NCI-H1930 (cell line): ENCODE measurements at regions not wholly inside any gene's neighbourhood (a gene's known extent, or its start where the extent isn't known, plus 50 kb on each side); places are given as distances from the start of the nearest gene placed in this dataset.
"Not testable (repeated sequence)": the region's sequence is repeated elsewhere in the genome, so short reads cannot be mapped to it uniquely, and the experiment has no call there.

Experiments used
- DNase-seq, 2 experiments: peaks; one replicate each; lab custom pipeline; 2025; lab: John Stamatoyannopoulos, UW

DNA sequence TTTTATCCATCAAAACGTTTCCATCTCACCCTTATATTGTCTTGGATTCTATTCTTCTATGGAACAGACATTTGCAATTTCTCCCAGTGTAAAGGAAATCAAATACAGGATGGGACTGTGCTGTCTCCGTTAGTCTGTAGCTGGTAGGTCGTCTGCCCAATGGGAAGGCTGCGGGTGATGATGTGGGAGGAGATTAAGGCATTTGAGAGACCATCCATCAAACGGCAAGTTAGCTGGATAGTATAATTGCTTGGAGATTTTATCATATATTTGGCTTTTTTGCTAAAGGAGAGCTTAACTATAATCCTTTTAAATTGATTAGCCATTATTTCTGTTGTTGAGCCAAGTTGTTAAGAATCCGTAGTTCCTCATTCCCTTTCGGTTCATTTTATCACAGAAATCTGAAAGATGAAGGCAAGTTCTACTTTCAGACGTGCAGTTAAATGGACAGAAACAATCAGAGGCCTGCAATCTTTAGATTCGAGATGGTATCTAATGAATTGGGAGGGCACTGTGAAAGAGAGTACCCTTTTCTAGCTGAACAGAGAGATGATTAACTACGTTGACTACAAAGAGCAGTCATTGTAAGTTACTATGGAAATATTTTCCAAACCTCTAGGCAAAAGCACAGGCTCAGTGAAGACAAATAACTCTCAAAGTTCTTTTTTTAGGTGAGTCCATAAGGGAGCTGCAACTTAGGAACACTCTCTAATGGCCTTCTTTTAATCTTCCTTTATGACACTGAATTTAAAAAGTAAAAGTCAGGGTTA, 253.3 kb upstream of the KIAA1217 start:
- no peak for DNase-seq

DNA sequence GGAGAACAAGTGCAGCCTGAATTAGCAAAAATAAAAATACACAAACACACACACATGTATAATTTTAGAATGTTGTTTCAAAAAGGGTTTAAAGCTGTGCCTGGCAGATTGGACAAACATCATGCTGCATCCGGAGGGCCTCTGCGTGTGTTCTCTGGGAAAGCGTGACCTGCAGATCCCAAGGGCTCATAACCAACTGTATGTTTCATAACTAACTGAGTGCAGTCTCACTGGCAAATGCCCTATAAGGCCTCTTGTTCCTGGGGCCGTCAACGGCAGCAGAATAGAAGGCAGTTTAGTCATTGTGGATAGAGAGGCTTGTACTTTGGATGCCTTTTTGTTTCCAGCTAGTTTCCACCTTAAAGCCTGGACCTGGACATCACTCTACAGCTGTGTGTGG, 243.8 kb upstream of the KIAA1217 start:
- no peak for DNase-seq

DNA sequence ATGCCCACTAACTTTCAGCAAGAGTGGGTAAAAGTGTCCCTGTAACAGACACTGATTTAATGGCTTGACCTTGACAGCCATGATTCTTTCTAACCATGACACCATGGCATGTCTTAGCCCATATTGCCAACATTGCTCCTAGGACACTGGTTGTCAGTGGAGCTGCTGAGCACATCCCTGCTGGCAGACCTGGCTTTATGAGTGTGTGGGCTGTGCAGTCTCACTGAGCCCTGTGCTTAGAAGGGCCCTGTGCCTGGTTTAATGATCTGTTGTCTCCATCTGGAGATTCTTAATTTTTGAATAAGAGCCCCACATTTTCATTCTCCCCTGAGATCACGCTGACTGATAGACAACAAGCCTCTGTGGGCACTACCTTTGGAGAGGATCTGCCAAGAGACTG, 243.1 kb upstream of the KIAA1217 start:
- DNase-seq: no peak

DNA sequence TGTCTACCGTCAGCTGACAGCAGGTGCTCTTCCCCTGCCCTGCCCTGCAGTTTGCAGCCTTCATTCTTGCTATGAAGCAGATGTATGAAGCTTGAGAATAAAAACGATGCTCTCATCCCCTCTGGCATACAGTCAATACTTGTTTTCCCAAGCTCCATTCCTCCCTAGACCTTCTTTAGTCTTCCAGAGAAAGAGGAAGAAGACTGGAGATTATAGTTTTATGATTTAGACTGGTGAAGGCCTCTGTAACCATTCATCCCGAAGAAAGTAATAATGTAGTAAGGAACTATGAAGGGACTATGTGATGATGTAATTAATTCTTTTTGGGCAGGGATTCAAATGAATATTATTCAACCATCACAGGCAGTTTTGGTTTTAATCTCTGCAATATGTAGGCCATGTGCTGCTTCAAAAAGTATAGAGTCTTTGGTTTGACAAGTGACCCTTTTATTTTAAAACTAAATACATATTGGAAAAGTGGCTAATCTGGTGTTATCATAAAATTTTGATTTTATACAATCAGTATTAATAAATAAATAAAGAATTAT, 242.4 kb upstream of the KIAA1217 start:
- DNase-seq: no peak

DNA sequence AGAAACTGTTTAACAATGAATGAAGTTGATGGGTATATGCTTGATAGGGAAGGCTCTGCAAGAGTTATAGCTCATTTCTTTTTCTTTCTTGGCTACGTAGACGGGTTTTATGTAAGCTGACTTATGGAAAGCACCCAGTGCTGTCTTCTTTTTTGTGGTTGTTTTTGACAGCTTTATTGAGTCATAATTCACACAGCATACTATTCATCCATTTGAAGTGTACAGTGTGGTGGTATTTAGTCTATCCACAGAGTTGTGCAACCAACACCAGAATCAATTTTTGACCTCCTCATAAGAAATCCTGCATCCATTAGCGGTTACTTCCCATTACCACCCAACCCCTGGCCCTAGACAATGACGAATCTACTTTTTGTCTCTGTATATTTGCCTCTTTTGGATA, 240.6 kb upstream of the KIAA1217 start:
- DNase-seq: no peak

DNA sequence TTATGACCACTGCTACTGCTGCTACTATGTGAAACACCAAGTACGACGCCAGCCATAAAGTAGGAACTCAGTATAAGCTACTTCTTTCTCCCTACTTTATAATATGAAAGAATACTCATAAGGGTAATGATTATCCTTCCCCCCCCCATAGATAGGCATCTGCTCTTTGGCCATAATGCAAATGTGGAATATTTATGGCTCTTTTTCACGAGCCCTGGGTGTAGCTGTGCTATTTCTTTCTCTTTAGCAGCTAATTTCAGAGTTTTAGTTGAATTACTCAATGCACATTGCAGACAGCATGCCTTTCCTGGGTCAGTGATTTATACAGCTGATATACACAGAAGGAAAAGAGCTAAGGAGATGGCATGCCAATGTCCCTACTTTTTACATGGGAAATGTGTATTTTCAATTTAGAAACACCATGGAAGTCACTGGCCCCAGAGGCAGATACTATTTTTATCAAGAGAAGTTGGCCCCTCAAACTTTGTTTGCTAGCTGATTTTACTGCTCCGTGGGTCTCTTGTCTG, 234.1 kb upstream of the KIAA1217 start:
- no peak for DNase-seq

DNA sequence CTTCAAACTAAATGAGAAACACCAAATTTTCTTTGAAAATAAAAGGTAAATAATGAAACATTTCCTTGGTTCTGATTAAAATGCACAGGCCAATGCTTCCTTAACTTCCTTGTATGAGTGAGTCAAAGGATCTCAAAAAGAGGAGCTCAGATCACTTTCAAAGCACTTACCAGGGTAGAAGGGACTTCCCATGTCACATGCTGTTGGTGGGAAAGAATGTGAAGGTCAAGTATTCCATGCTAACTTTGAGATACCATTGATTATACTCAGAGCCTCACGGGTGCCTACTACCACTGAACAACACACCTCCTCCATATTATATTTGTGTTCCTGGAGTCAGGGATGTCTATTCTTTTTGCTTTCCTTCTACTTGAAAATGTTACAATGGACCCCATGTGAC, 233.5 kb upstream of the KIAA1217 start:
- DNase-seq: no peak

DNA sequence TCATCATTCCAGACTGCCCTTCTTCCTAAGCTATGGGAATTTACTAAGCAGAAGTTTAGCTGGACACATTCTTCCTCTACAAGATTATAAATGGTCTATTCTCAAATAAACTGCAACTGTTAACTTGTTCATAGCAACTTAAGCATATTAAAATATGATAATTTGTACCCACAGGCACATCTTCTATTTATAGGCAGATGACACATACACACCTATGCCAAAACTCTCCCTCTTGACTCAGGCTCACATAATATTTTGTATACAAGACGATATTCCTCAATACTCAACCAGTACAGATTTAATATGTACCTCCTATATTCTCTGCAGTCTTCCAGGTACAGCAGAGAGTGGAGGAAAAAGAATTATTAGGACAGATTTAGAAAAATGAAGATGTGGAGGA, 232.7 kb upstream of the KIAA1217 start:
- DNase-seq: no peak

DNA sequence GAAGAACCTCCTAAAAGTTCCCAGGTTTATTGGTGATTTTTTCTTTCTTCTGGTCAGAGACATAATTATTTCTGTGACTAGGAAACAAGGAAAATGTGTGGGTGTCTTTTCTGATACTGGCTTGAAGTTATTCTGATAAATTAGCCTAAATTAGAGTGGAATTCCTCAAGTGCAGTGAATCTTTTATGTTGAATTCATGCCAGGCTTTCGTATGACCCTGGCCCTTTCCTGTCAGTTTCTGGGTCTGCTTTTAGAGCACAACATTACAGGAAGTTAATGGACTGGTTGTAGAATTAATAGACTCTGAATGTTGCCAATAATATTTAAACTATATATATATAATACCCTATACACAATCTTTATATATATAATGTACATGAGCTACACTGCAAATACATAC, 230.6 kb upstream of the KIAA1217 start:
- no peak for DNase-seq

DNA sequence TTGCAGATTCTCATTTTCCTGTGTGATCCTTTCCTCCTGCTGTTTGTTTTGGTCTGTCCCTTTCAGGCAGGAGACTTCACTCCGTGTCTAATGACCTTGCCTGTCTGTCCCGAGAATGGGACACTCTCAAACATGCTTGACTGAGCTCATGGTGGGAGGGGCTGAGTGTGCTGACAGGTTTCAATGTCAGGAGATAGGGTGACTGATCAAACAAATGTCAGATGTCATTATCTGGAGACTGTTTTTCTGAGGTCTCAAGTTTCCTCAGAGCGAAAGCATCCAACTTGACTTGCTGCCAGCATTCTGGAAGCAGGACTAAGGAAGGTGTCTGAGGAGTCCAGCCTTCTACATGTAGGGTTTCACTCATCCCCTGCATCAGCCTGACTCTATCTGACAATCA, 228.8 kb upstream of the KIAA1217 start:
- DNase-seq: no peak

DNA sequence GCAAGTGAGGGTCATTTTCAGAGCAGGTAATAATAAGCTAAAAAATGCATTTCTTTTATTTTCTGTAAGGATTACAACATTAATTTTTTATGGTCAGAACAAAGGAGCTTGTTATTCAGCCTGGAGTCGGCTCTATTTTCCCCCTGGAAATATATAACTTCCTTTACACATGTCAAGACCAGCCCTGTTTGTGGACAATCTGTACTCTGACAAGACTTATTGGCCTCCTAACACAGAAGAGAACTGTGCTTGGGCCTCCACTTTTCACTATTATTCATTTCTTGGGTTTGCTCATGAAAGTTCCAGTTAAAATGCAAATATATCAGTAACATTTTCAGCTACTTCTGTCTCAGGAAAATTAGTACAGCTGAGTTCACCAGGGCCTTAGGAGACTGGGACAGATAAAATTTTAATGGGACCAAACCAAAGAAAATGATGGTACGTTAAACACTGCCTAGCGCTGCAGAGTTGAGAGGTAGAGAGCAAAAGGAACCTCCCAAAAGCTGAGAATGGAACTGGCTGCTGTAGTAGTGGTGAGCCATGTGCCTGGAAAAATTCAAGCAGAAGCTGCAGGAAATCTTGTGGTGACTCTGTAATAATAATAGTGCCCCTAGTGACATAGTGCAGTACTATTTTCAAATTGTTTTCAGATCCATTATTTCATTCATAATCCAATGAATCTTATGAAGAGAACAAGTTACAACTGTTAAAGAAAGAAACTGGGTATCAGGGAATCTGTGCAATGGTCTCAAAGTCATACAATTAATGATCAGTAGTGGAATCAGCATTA, 227.2 kb upstream of the KIAA1217 start:
- no peak for DNase-seq

DNA sequence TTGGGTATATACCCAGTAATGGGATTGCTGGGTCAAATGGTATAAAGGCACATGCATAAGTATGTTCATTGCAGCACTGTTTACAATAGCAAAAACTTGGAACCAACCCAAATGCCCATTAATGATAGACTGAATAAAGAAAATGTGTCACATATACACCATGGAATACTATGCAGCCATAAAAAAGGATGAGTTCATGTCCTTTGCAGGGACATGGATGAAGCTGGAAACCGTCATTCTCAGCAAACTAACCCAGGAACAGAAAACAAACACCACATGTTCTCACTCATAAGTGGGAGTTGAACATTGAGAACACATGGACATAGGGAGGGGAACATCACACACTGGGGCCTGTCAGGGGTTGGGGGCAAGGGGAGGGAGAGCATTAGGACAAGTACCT, 224.5 kb upstream of the KIAA1217 start:
- not testable (repeated sequence) for DNase-seq

DNA sequence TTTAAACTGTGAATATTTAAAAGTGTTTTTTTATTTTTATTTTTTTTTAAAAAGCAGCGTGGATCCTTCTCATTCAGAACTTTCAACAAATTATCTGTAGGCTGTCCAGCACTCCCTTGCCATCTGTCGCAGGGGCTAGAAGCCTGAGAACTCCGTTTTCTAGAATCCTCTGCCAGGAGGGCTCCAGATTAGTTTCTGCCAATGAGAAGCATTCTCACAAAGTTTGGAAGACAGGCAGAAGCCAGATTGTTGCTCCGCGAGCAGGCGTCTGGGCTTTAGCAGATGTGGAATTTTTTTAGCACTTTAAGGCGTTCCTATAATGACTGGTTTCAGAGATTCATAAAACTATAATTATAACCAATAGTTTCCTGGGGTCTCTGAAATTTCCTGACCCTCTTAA, 220.9 kb upstream of the KIAA1217 start:
- DNase-seq: no peak

DNA sequence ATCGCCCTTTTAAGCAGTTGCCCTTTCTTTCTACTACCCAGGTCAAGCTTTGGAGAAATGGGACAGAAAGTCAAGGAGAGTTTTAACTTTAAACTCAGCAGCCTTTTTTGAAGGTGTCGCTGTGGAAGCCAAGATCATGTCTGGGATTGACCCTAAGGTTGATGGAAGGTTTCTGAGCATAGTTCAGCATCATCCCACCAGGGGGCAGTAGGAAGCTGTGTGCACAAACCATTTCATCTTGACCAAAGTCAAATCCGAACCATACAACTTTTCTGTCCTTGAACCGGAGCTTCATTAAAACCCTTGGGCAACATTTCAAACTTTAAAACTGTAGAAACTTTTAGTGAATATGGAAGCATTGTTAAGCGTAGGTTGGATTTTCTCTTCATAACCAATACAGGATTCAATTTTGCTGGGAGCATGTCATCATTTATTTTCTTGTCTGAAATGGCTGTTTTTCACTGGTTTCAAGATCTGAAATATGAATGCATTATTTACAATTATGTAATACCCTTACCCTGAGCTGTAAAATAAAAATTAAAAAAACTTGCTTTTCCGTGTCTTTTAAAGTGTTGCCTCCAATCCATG, 214.4 kb upstream of the KIAA1217 start:
- DNase-seq: peak in 1 of 2 experiments; percentile 0

DNA sequence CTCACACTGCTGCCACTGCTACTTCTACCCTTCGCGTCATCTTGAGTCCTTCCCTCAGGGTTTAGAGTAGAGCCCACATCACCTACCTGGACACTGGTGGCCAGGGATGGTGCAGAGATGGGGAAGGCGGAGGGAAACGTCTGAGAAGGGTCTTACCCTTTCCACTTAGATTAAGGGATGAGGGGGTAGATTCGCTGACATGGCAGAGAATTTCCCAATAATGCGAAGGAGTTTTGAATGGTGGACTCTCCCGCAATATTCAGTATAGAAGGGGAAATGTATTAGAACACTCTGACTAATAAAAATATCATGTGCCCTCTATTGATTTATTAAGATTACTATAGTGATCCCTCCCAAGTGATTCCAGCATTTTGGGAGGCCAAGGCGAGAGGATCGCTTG, 209.5 kb upstream of the KIAA1217 start:
- DNase-seq: no peak

DNA sequence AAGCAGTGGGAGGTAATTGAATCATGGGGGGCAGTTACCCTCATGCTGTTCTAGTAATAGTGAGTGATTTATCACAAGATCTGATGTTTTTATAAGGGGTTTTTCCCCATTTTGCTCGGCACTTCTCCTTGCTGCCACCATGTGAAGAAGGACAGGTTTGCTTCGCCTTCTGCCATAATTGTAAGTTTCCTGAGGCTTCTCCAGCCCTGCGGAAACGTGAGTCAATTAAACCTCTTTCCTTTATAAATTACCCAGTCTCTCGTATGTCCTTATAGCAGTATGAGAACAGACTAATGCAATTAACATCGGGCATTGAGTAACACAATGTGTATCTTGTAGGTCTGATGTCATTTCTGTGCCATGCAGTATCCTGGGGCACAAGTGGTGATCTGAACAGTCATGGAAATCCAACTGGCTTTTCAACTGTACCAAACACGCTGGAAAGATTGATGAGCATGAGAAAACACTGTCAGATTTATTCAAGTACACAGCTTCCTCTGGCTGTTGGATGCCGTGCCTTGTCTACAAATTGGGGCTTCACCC, 208.6 kb upstream of the KIAA1217 start:
- DNase-seq: no peak

DNA sequence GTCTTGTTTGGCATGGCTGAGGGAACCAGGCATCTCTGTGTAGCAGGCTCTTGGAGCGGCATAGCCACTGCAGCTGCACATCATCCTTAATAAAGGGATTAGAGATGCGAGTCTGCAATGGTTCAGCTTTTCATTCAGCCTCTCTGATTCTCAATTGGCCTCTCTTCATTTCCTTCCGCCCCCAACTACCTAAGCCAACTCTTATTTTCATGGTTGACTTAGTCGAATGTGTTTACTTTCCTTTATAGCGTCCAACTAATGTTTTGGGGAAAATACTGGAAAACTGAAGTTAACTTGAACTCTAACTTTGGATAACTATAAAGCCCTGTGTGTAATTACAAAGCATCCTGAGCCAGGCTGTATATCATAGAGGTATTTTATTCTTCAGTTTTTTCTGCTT, 202.2 kb upstream of the KIAA1217 start:
- DNase-seq: no peak

DNA sequence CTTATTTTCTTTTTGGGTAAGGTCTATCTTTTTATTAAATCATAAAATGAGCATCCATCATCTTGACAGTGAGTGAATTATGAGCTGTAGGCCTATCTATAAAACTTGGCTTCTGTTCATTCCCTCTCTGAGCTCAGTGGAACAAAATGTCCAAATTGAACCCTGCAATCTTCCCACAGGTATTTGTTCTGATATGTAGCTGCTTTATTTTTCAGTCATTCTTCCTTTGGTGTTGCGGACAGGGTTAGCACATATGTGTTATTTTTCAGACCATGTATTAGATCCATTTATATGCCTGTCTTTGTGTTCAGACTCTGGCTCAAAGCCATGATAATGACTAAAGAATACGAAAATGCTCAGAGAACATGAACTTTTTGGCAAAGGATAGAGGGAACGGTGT, 201.6 kb upstream of the KIAA1217 start:
- no peak for DNase-seq

DNA sequence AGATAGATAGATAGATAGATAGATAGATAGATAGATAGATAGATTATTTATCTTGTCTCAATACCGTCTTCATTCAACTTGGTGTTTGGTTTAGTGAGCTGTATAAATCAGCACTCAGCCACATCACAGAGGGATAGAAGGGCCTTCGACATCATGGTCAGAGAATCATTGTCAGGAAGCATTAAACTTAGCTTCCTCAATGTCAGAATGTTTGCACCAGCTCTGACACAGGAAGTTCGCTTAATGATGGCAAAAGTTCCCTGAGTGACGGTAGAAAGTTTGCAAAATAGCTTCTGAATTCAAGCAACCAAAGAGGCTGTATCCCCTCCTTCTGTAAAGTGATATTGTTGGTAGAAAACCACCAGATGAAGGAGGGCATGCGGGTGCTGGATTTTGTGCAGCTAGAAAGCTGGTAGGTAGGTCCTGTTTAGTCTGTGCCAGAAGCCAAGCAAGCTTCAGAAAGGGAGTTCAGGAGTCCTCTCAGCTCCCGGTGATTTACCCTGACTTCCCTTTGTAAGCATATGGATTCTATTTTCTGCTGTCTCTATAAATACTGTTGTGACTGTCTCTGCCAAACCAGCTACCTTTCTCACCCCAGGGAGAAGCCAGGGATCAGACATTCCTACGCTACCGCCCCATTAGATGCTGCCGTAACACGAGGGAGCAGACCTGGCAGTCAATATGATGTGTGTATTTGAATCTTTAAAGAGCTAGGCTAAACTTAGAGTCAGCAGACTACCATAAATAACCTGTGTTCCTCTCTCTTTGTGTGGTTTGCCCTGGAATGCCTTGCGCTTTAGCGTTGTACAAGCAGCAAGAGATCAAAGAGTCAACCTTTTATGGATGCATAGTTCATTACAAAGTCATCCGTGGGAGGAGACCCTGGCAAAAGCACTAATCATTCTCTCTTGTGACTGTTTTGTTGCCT, 200.5 kb upstream of the KIAA1217 start:
- no peak for DNase-seq

DNA sequence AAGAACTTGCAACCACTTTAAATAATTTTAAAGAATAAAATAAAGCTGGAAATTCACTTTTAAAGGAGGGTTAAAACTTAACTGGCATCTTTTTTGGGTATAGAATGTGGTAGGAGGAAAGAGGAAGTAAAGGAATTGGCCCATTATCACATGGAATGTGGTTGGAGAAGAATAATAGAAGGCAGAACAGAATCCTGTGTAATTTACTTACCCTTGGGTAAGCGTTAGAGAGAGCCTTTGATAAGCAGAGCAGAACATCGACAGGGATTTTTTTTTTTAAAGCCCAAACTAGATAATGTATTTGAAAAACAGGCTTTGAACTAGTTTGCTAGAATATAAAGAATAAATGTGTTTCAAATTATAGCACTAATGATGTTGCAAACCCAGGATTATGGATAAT, 199.8 kb upstream of the KIAA1217 start:
- DNase-seq: no peak

DNA sequence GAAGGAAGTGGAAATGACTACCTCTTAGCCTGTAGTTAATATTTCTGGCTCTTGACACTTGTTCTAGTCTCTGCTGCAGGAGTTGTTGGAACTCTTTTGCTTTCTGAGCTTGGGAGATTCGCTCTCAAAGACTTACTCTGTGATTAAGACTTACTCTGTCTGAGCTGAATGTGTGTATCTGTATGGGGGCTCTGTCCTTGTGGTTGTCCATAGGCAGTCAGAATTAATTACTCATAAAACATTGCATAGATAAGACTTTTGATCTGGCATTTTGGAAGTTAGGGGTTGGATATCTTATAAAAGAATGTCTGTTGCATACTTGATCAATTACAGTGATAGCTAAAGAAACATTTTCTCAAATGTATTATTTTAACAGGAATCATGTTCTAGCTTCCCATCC, 199.2 kb upstream of the KIAA1217 start:
- DNase-seq: no peak
